DMS53 (cell line): ENCODE measurements at regions not wholly inside any gene's neighbourhood (a gene's known extent, or its start where the extent isn't known, plus 50 kb on each side); places are given as distances from the start of the nearest gene placed in this dataset.
"Not testable (repeated sequence)": the region's sequence is repeated elsewhere in the genome, so short reads cannot be mapped to it uniquely, and the experiment has no call there.

Experiments used
- DNase-seq: peaks from one replicate; lab custom pipeline; 2025; lab: John Stamatoyannopoulos, UW

- DNase-seq, result peak; percentile 69
Observed at GRCh38 chr10:125455431-125455830, 227.5 kb downstream of the TEX36 start.

- no peak for DNase-seq
Observed at GRCh38 chr10:125451319-125451718, 231.6 kb downstream of the TEX36 start.

- no peak for DNase-seq
Observed at GRCh38 chr10:125450218-125450617, 232.7 kb downstream of the TEX36 start.

- no peak for DNase-seq
Observed at GRCh38 chr10:125449571-125449970, 233.4 kb downstream of the TEX36 start.

- DNase-seq, result peak; percentile 82
Observed at GRCh38 chr10:125448596-125448995, 234.4 kb downstream of the TEX36 start.

- no peak for DNase-seq
Observed at GRCh38 chr10:125444790-125445189, 238.2 kb downstream of the TEX36 start.

- DNase-seq, result no peak
Observed at GRCh38 chr10:125442856-125443540, 240.0 kb downstream of the TEX36 start.

GRCh38 chr10:125441151-125441550 is 241.8 kb downstream of the TEX36 start:
- peak; percentile 67 for DNase-seq

- no peak for DNase-seq
Observed at GRCh38 chr10:125431149-125431548, 251.8 kb downstream of the TEX36 start.

- DNase-seq, result no peak
Observed at GRCh38 chr10:125428054-125428453, 254.9 kb downstream of the TEX36 start.

- no peak for DNase-seq
Observed at GRCh38 chr10:125424191-125424847, 258.6 kb downstream of the TEX36 start.

GRCh38 chr10:125423569-125423968 is 259.4 kb downstream of the TEX36 start:
- DNase-seq, result no peak

- no peak for DNase-seq
Observed at GRCh38 chr10:125419831-125420230, 259.5 kb upstream of the CTBP2 start.

GRCh38 chr10:125419146-125419545 is 258.8 kb upstream of the CTBP2 start:
- no peak for DNase-seq

- no peak for DNase-seq
Observed at GRCh38 chr10:125417605-125418004, 257.2 kb upstream of the CTBP2 start.

GRCh38 chr10:125415964-125416363 is 255.6 kb upstream of the CTBP2 start:
- no peak for DNase-seq

GRCh38 chr10:125415006-125415633 is 254.8 kb upstream of the CTBP2 start:
- peak; percentile 35 for DNase-seq

GRCh38 chr10:125411724-125412123 is 251.4 kb upstream of the CTBP2 start:
- peak; percentile 14 for DNase-seq

- DNase-seq, result no peak
Observed at GRCh38 chr10:125409756-125410155, 249.4 kb upstream of the CTBP2 start.

GRCh38 chr10:125407557-125407956 is 247.2 kb upstream of the CTBP2 start:
- no peak for DNase-seq

- DNase-seq, result peak; percentile 89
Observed at GRCh38 chr10:125407000-125407502, 246.7 kb upstream of the CTBP2 start.

GRCh38 chr10:125404902-125405301 is 244.5 kb upstream of the CTBP2 start:
- not testable (repeated sequence) for DNase-seq

GRCh38 chr10:125401462-125401861 is 241.1 kb upstream of the CTBP2 start:
- DNase-seq, result no peak
